ENCODE measurements at regions not wholly inside any gene's neighbourhood (a gene's known extent, or its start where the extent isn't known, plus 50 kb on each side); places are given as distances from the start of the nearest gene placed in this dataset.

DNA sequence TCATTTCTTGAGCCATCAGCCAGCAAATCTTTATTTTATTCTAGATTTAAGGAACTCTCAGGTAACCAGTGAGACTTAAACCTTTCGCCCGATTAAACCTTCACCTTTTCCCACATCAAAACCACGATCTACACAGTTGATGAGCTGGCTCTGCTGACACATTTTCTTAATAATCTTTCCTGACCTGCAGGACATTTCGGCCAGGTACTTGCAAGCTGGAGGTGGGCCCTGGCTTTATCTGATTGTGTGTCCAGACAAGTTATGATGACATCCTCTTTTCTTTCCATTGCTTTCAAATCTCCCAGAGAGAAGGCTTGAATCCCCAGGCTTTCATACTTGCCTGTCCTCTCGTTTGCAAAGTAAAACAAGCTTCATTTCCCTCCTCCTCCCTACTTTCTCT is 144.2 kb downstream of the EFNB2 start:
- TF ChIP-seq, protein P1, sequence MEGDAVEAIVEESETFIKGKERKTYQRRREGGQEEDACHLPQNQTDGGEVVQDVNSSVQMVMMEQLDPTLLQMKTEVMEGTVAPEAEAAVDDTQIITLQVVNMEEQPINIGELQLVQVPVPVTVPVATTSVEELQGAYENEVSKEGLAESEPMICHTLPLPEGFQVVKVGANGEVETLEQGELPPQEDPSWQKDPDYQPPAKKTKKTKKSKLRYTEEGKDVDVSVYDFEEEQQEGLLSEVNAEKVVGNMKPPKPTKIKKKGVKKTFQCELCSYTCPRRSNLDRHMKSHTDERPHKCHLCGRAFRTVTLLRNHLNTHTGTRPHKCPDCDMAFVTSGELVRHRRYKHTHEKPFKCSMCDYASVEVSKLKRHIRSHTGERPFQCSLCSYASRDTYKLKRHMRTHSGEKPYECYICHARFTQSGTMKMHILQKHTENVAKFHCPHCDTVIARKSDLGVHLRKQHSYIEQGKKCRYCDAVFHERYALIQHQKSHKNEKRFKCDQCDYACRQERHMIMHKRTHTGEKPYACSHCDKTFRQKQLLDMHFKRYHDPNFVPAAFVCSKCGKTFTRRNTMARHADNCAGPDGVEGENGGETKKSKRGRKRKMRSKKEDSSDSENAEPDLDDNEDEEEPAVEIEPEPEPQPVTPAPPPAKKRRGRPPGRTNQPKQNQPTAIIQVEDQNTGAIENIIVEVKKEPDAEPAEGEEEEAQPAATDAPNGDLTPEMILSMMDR (IDR thresholded peaks at IDR 0.05; ENCODE audit: low read depth, low read length), result no peak
- TF ChIP-seq EZH2phosphoT487 (IDR thresholded peaks at IDR 0.05; ENCODE audit: low read depth), result no peak
- H3K36me3 ChIP-seq (replicated peaks; ENCODE audit: low read depth, low read length), result no peaks in the 10 kb centered on the region
- no peaks in the 10 kb centered on the region for H4K20me1 ChIP-seq (ENCODE audit: insufficient read depth, low read length)
- H3K4me1 ChIP-seq (ENCODE audit: low read length), result no peaks in the 10 kb centered on the region
- H3K4me2 ChIP-seq (ENCODE audit: low read length), result no peak overlapping the region
- no peak overlapping the region for H3K27ac ChIP-seq (ENCODE audit: low read length)
- H3K9me3 ChIP-seq (ENCODE audit: insufficient read depth, low read length), result no peaks in the 10 kb centered on the region
- H3K9ac ChIP-seq (ENCODE audit: low read length), result no peak overlapping the region
- no peak overlapping the region for H2AFZ ChIP-seq (ENCODE audit: low read depth, low read length)
- no peak overlapping the region for H3K4me3 ChIP-seq (ENCODE audit: low read length)
- H3K79me2 ChIP-seq (ENCODE audit: low read length), result no peaks in the 10 kb centered on the region
- H3K27me3 ChIP-seq (ENCODE audit: low read depth, low read length), result no peaks in the 10 kb centered on the region

DNA sequence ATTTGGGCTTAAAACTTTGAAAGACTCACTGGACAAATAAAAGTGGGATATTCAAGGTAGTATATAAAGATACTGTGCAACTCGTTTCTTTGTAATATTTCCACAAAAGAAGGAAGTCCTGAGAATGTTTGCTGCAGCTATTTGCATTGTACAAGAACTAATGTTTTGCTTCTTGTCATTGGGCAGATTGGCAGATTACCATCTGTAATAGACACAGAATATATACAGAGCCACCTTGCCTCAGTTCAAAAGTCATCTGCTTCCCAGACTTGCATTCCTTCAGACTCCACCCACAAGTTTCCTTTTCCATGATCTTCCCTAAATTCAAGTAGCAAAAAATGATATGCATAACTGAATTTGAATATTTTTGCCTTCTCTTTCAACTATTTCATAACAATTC is 145.1 kb downstream of the EFNB2 start:
- no peaks in the 10 kb centered on the region for H3K9me3 ChIP-seq (ENCODE audit: insufficient read depth, low read length)

DNA sequence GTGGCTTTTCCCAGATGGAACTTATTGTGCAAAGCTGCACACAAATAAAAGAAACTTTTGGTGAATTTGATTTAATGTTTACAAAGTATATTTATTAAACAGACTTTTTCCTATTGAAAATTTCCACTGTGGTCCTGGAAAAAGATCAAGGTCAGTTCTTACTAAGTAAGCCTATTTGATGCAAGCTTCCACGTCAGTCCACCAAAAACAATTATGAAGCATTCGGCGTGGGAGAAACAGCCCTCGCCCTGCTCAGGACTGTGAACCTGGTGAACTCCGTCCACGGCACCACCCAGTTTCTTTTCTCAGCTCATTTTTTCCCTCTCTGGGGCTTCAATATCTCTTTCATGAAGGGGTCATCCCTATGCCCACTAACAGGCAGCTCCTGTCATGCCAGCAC is 149.8 kb downstream of the EFNB2 start:
- no peak overlapping the region for H3K27ac ChIP-seq (ENCODE audit: low read length)
- H3K27me3 ChIP-seq (ENCODE audit: low read depth, low read length), result no peaks in the 10 kb centered on the region
- H3K36me3 ChIP-seq (replicated peaks; ENCODE audit: low read depth, low read length), result no peaks in the 10 kb centered on the region
- no peak overlapping the region for H3K4me3 ChIP-seq (ENCODE audit: low read length)
- no peaks in the 10 kb centered on the region for H4K20me1 ChIP-seq (ENCODE audit: insufficient read depth, low read length)
- no peaks in the 10 kb centered on the region for H3K79me2 ChIP-seq (ENCODE audit: low read length)
- H3K4me1 ChIP-seq (ENCODE audit: low read length), result no peaks in the 10 kb centered on the region
- no peak overlapping the region for H2AFZ ChIP-seq (ENCODE audit: low read depth, low read length)
- no peaks in the 10 kb centered on the region for H3K9me3 ChIP-seq (ENCODE audit: insufficient read depth, low read length)
- H3K4me2 ChIP-seq (ENCODE audit: low read length), result no peak overlapping the region
- TF ChIP-seq, protein P1 (IDR thresholded peaks at IDR 0.05; ENCODE audit: low read depth, low read length), result no peak
- TF ChIP-seq EZH2phosphoT487 (IDR thresholded peaks at IDR 0.05; ENCODE audit: low read depth), result no peak
- H3K9ac ChIP-seq (ENCODE audit: low read length), result no peak overlapping the region

More for the DNA sequence above, 145.1 kb downstream of the EFNB2 start:
- Histone ChIP-seq H3K4me1 (ENCODE audit: low read length) (no peaks in the 10 kb centered on the region), H3K4me2 (ENCODE audit: low read length) (no peak overlapping the region), H3K4me3 (ENCODE audit: low read length) (no peak overlapping the region), H3K79me2 (ENCODE audit: low read length) (no peaks in the 10 kb centered on the region), H3K27me3 (ENCODE audit: low read depth, low read length) (no peaks in the 10 kb centered on the region), H3K27ac (ENCODE audit: low read length) (no peak overlapping the region), H4K20me1 (ENCODE audit: insufficient read depth, low read length) (no peaks in the 10 kb centered on the region), H2AFZ (ENCODE audit: low read depth, low read length) (no peak overlapping the region), H3K36me3 (replicated peaks; ENCODE audit: low read depth, low read length) (no peaks in the 10 kb centered on the region), H3K9ac (ENCODE audit: low read length) (no peak overlapping the region)
- TF ChIP-seq EZH2phosphoT487 (IDR thresholded peaks at IDR 0.05; ENCODE audit: low read depth), result no peak
- TF ChIP-seq, protein P1 (IDR thresholded peaks at IDR 0.05; ENCODE audit: low read depth, low read length), result no peak

DNA sequence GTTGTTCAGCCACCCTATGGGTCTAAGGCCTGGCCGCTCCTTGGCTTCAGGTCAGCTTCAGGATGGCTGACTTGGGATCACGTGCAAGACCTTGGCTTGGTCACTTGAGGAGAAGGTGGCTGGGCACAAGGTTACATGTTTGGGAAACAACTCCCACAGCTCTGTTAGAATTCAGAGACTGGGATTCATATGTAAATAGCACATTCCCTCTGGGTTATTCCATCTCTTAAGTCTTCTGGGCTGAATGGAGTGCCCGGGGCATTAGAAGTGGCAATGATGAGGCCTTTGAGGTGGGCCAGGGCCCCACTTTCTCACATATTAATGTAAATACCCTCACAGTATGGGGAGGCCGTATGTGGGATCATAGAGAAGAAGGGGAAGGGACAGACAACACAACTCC is 150.9 kb downstream of the EFNB2 start:
- Histone ChIP-seq H3K9ac (ENCODE audit: low read length) (no peak overlapping the region), H3K36me3 (replicated peaks; ENCODE audit: low read depth, low read length) (no peaks in the 10 kb centered on the region), H3K9me3 (ENCODE audit: insufficient read depth, low read length) (no peaks in the 10 kb centered on the region), H3K79me2 (ENCODE audit: low read length) (no peaks in the 10 kb centered on the region), H3K4me2 (ENCODE audit: low read length) (no peak overlapping the region), H4K20me1 (ENCODE audit: insufficient read depth, low read length) (no peaks in the 10 kb centered on the region), H3K4me3 (ENCODE audit: low read length) (no peak overlapping the region), H2AFZ (ENCODE audit: low read depth, low read length) (no peak overlapping the region), H3K4me1 (ENCODE audit: low read length) (no peaks in the 10 kb centered on the region), H3K27me3 (ENCODE audit: low read depth, low read length) (no peaks in the 10 kb centered on the region), H3K27ac (ENCODE audit: low read length) (no peak overlapping the region)
- TF ChIP-seq EZH2phosphoT487 (IDR thresholded peaks at IDR 0.05; ENCODE audit: low read depth), result no peak
- TF ChIP-seq, protein P1 (IDR thresholded peaks at IDR 0.05; ENCODE audit: low read depth, low read length), result no peak

Data from OCI-LY3 (cell line).